Caco-2 (cell line): ENCODE measurements at regions not wholly inside any gene's neighbourhood (a gene's known extent, or its start where the extent isn't known, plus 50 kb on each side); places are given as distances from the start of the nearest gene placed in this dataset.

Source experiments
- BruUV-seq: library from RNA; stranded (reverse); fragments of 400-500 nt; replicated peaks from 2 replicates; lab custom pipeline; 2021; lab: Mats Ljungman, UMichigan
- CTCF ChIA-PET: fragments of 300-600 bp; sonication (Branson Sonifier 250); formaldehyde crosslinking; loops from one replicate; lab custom pipeline; 2022; ENCODE audit warnings: antibody characterized with exemption; lab: Charles Lee
- POLR2A ChIA-PET: fragments of 300-600 bp; sonication (Branson Sonifier 250); formaldehyde crosslinking; loops from one replicate; lab custom pipeline; 2022; ENCODE audit warnings: antibody characterized with exemption; lab: Charles Lee
- DNase-seq, 2 experiments: peaks; one replicate each; pipeline versions ENCODE4 v3.0.0 to v3.0.0-alpha.2; 2020 to 2022
- H3K27me3 ChIP-seq: replicated peaks from 2 replicates; pipeline ENCODE4 v1.6.0; 2011; ENCODE audit warnings: low read length; ENCODE audit not compliant: control insufficient read depth, insufficient read depth
- H3K36me3 ChIP-seq: 2 replicates; pipeline ENCODE4 v1.5.1; 2011; ENCODE audit warnings: low read length; ENCODE audit not compliant: control insufficient read depth, insufficient read depth
- H3K4me1 ChIP-seq: fragments of 250-450 bp; sonication (Bioruptor Pico); 2 replicates; pipeline ENCODE4 v1.5.1; 2020; ENCODE audit warnings: mild to moderate bottlenecking
- H3K4me3 ChIP-seq: 2 replicates; pipeline ENCODE4 v1.5.1; 2011; ENCODE audit warnings: low read depth, mild to moderate bottlenecking, control low read depth, low read length
- H3K9me3 ChIP-seq: fragments of 250-450 bp; sonication (Bioruptor Pico); 2 replicates; pipeline ENCODE4 v1.5.1; 2020; ENCODE audit warnings: mild to moderate bottlenecking, moderate library complexity
- H3K27ac Mint-ChIP-seq: one replicate; pipeline ENCODE4 v1.8.0; 2022; ENCODE audit warnings: mixed read lengths; ENCODE audit not compliant: unreplicated experiment
- H3K27me3 Mint-ChIP-seq: one replicate; pipeline ENCODE4 v1.8.0; 2022; ENCODE audit warnings: mixed read lengths; ENCODE audit not compliant: insufficient read depth, unreplicated experiment
- H3K36me3 Mint-ChIP-seq: one replicate; pipeline ENCODE4 v1.8.0; 2022; ENCODE audit warnings: mild to moderate bottlenecking, mixed read lengths; ENCODE audit not compliant: insufficient read depth, unreplicated experiment
- H3K4me1 Mint-ChIP-seq: one replicate; pipeline ENCODE4 v1.8.0; 2022; ENCODE audit warnings: low read depth, mixed read lengths; ENCODE audit not compliant: unreplicated experiment
- H3K4me3 Mint-ChIP-seq: one replicate; pipeline ENCODE4 v1.8.0; 2022; ENCODE audit warnings: mild to moderate bottlenecking, moderate library complexity, mixed read lengths; ENCODE audit not compliant: unreplicated experiment
- H3K9me3 Mint-ChIP-seq: one replicate; pipeline ENCODE4 v1.8.0; 2022; ENCODE audit warnings: mixed read lengths; ENCODE audit not compliant: unreplicated experiment
- CTCF ChIP-seq, 2 experiments: fragments of 200-600 bp in 1 of 2; IDR thresholded peaks; 1 replicate in 1 of 2; 2 replicates in 1 of 2; pipeline versions ENCODE4 v1.5.1 to v1.8.0; 2011 to 2022; ENCODE audit warnings: antibody characterized with exemption in 1 of 2, control low read depth in 1 of 2, inconsistent platforms in 1 of 2, low read depth in 1 of 2, low read length in 1 of 2, mild to moderate bottlenecking in 1 of 2, moderate library complexity in 1 of 2; ENCODE audit not compliant: insufficient read depth in 1 of 2, severe bottlenecking in 1 of 2, unreplicated experiment in 1 of 2
- intact Hi-C: fragments of 100-400 bp; cut with micrococcal nuclease; formaldehyde crosslinking; loops from one replicate; pipeline ENCODE4 v1.10.0; 2022; ENCODE audit not compliant: unreplicated experiment

GRCh38 chr4:175147233-175147632, 229.1 kb downstream of the ADAM29 start:
- no peaks in the 10 kb centered on the region for H3K27me3 Mint-ChIP-seq
- BruUV-seq, result no TSS peak
- H3K4me3 Mint-ChIP-seq, result no peak overlapping the region
- ChIA-PET CTCF (no interaction called here), POLR2A (no interaction called here)
- no peak for TF ChIP-seq CTCF (IDR thresholded peaks at IDR 0.05; ENCODE audit: insufficient read depth in 1 of 2, low read depth in 1 of 2, low read length in 1 of 2, severe bottlenecking in 1 of 2, unreplicated experiment in 1 of 2)
- no peak for DNase-seq
- Histone ChIP-seq H3K4me3 (no peak overlapping the region), H3K27me3 (no peaks in the 10 kb centered on the region), H3K36me3 (no peaks in the 10 kb centered on the region), H3K4me1 (peaks cover 6% of the 10 kb centered on the region; the same call in 1 of the 2 replicates), H3K9me3 (no peaks in the 10 kb centered on the region)
- no peak overlapping the region for H3K27ac Mint-ChIP-seq
- H3K36me3 Mint-ChIP-seq, result no peaks in the 10 kb centered on the region
- intact Hi-C loops, result no loop called here
- H3K9me3 Mint-ChIP-seq, result peaks cover 16% of the 10 kb centered on the region
- peaks cover 7% of the 10 kb centered on the region for H3K4me1 Mint-ChIP-seq

- no peaks in the 10 kb centered on the region for H3K4me1 ChIP-seq
- H3K27me3 Mint-ChIP-seq, result peaks cover 6% of the 10 kb centered on the region
- H3K4me3 ChIP-seq, result no peak overlapping the region
- H3K9me3 ChIP-seq, result no peaks in the 10 kb centered on the region
- H3K9me3 Mint-ChIP-seq, result no peaks in the 10 kb centered on the region
- no peak for DNase-seq
- H3K27ac Mint-ChIP-seq, result no peak overlapping the region
- CTCF ChIA-PET, result interaction anchor here (0.6 kb wide), 1 partner anchor 51 kb away, joined by 3 read pairs; no protein-coding TSS in a partner anchor
- intact Hi-C loops, result loop anchor here (5.0 kb wide), 1 partner anchor 404 kb away; no protein-coding TSS in a partner anchor
- BruUV-seq, result no TSS peak
- no peaks in the 10 kb centered on the region for H3K36me3 Mint-ChIP-seq
- POLR2A ChIA-PET, result no interaction called here
- H3K36me3 ChIP-seq, result no peaks in the 10 kb centered on the region
- no peaks in the 10 kb centered on the region for H3K27me3 ChIP-seq
- H3K4me1 Mint-ChIP-seq, result no peaks in the 10 kb centered on the region
- H3K4me3 Mint-ChIP-seq, result no peak overlapping the region
- TF ChIP-seq CTCF (IDR thresholded peaks at IDR 0.05; ENCODE audit: insufficient read depth in 1 of 2, low read depth in 1 of 2, low read length in 1 of 2, severe bottlenecking in 1 of 2, unreplicated experiment in 1 of 2), result no peak
Measured at GRCh38 chr4:175166020-175166419, 247.9 kb downstream of the ADAM29 start.

GRCh38 chr4:175176710-175177109, 258.6 kb downstream of the ADAM29 start:
- ChIA-PET CTCF (no interaction called here), POLR2A (no interaction called here)
- intact Hi-C loops, result no loop called here
- Histone ChIP-seq H3K27me3 (no peaks in the 10 kb centered on the region), H3K36me3 (no peaks in the 10 kb centered on the region), H3K4me1 (no peaks in the 10 kb centered on the region), H3K9me3 (no peaks in the 10 kb centered on the region), H3K4me3 (no peak overlapping the region)
- no TSS peak for BruUV-seq
- H3K36me3 Mint-ChIP-seq, result no peaks in the 10 kb centered on the region
- no peak overlapping the region for H3K27ac Mint-ChIP-seq
- no peaks in the 10 kb centered on the region for H3K4me1 Mint-ChIP-seq
- no peaks in the 10 kb centered on the region for H3K9me3 Mint-ChIP-seq
- no peaks in the 10 kb centered on the region for H3K27me3 Mint-ChIP-seq
- no peak for DNase-seq
- no peak overlapping the region for H3K4me3 Mint-ChIP-seq
- TF ChIP-seq CTCF (IDR thresholded peaks at IDR 0.05; ENCODE audit: insufficient read depth in 1 of 2, low read depth in 1 of 2, low read length in 1 of 2, severe bottlenecking in 1 of 2, unreplicated experiment in 1 of 2), result no peak
